NCI-H146 treated with DMSO at 0.1 percent for 48 hours (cell line): ENCODE measurements at regions not wholly inside any gene's neighbourhood (a gene's known extent, or its start where the extent isn't known, plus 50 kb on each side); places are given as distances from the start of the nearest gene placed in this dataset.

ENCODE experiments used
- DNase-seq: peaks from one replicate; lab custom pipeline; 2025; ENCODE audit not compliant: unreplicated experiment; lab: John Stamatoyannopoulos, UW

DNA sequence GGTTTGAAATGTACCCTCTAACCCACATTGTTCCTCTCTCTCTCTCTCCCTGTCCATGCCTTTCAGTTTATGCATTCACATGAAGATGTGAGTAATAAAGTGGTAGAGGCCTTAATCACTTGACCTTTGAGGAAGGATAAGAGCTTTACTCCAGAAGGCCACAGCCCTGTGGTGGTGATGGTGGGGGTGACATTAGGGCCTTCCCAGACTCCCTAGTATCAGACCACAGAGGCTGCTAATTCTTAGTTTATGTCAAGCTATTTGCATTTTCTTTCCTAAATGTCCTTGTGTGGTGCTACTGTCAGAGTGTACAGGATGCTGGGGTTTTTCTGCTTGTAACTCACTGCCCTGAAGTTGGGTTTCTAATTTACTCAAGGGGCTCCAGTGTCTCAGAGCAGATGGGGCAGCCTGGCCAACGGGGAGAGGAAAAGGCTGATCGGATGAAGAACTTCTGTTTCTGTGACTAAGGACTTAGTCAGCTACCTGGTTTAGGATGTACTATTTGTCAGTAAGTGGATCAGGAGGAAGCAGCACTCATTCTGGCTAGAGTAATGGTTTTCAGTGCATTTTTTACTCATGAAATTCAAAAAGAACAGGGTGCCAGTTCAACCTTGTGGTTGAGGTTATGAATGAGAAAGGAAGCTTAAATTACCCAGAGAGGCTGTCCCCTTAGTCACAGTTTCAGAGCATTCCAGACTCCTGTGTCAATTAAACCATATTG, 509.6 kb upstream of the DIPK2B start:
- DNase-seq = no peak

DNA sequence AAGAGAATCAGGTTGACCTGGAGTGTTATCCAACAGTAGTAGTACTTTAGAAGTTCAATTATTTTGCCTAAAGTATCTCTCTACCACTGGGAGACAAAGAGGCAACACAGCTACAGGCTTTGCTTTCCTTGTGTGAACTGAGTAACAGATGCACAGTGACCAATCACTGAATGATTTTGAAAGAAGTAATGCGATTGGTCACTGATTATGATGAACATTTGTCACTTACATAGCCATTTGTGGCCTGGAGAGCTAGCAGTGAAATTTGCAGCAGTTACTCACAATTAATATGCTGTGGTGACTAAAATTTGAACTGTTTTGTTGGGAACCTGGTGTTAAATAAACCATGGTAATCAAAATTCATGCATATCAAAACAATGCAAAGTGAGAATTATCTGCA, 508.7 kb upstream of the DIPK2B start:
- no peak for DNase-seq

DNA sequence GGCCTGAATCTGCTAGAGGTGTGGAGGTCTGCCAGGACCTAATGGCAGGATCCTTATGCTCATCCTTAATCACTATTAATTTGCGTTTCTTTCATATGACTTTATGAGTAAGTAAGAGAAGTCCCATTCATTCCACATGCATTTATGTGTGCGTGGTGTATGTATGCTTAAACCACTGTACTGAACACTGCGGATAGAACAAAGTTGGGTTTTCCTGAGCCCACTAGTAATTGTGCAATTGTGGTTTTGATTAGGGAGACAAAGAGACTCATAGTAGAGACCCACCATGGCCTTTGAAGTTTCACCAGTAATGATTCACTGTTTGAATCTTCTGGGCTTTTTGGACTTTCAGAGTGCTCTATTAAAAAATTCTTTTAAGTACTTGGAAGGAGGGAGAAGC, 498.5 kb upstream of the DIPK2B start:
- no peak for DNase-seq

DNA sequence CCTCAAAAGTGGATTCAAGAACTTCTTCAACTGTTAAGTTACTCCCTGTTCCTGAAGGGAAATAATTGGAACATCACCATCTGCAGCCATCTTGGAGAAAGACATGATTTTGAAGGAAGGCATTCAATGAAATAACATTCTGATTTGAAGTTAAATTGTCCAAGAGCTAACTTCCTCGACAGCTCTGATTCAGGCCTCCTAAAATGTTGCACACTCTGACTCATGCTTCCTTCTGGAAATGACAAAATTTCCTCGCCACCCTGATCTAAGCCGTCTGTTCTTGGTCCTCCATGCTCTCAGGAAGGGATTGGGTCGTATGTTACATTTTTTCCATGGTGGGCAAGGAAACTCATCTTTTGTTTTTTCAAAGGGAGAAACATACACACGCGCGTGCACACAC, 496.9 kb upstream of the DIPK2B start:
- no peak for DNase-seq

DNA sequence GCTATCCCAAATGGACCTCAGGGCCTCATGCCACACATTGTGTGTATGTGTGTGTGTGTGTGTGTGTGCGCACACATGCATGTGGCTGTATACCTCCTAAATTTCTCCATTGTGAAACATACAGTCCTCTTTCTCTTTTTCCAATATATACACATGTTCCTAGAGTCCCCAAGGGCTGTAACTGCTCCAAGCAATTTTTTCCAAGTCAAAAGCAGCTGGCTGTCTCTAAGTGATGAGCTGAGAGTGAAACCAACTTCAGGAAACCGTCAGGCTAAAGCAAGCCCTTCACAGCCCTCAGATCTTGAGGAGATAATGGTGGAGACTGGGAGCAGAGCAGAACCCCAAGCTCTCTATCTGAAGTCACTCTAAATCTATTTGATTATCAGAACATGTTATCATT, 496.1 kb upstream of the DIPK2B start:
- DNase-seq = no peak

DNA sequence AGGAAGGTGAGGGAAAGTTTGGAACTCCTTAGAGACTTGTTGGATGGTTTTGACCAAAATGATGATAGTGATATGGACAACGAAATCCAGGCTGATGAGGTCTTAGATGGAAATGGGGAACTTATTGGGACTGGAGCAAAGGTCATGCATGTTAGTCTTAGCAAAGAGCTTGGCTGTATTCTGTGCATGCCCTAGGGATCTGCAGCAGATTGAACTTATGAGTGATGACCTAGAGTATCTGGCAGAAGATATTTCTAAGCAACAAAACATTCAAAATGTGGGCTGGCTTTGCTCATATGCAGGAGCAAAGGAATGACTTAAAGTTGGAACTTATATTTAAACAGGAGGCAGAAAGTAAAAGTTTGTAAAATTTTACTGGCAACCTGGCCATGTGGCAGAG, 489.3 kb upstream of the DIPK2B start:
- DNase-seq = no peak

DNA sequence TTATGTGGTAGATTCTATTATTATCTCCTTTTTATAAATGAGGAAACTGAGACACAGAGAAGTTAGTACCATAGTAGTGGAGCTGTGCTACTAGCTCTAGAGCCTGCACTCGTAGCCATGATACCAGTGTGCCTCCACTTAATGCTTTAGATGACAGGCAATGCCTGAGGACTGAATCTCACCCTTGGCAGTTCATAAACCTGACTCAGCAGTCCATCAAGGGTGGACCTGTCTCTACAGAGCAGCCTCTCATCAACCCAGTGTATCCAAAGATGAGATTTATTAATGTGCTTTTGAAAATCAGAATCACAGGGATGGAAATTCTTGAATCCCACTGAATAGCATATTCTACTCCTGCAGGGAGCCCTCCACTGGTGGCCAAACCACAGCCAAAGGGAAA, 483.2 kb upstream of the DIPK2B start:
- no peak for DNase-seq

DNA sequence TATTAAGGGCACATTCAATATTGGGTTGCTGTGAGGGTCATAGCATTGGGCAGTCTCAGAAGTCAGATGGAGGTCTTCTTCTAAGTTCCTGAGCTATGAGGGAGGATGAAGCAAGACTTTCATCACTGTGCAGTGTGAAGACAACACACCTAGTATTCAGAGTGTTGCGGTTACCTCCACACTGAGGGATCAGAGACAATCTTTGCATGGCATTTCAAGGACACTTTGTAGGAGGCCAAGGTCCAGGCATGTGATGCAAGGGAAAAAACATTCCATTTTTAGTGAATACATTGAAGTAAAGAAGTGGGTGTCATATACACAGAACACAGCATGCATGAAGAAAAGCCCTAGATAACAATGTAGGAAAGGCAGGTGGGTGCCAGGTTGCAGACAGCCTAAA, 481.2 kb upstream of the DIPK2B start:
- DNase-seq = no peak

DNA sequence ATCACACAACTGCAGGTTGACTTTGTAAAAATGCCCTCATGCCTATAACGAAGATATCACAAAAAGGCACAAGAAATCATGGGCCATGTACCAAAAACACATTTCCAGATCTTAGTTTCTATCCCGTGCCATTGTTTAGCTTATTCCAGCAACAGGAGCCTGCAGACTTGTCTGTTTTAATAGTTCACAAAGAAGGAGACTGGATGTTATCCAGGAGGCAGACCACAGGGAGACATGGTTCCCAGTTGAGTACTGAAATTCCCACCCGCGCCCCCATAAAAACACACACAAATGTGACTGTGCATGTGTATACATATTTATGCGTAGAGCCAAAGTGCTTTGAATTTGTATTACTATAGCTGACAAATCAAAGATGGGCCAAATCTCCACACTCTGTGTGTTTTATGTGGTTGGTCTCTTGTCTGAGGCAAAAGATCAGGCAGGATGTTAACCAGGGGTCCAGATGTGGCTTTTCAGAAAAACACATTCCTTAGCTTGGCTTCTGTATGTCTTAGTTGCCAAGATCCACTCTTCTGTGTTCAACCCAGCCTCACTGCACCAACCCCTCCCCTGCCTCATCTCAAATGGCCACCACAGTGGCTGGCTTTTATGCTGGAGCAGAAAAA, 469.2 kb upstream of the DIPK2B start:
- no peak for DNase-seq

DNA sequence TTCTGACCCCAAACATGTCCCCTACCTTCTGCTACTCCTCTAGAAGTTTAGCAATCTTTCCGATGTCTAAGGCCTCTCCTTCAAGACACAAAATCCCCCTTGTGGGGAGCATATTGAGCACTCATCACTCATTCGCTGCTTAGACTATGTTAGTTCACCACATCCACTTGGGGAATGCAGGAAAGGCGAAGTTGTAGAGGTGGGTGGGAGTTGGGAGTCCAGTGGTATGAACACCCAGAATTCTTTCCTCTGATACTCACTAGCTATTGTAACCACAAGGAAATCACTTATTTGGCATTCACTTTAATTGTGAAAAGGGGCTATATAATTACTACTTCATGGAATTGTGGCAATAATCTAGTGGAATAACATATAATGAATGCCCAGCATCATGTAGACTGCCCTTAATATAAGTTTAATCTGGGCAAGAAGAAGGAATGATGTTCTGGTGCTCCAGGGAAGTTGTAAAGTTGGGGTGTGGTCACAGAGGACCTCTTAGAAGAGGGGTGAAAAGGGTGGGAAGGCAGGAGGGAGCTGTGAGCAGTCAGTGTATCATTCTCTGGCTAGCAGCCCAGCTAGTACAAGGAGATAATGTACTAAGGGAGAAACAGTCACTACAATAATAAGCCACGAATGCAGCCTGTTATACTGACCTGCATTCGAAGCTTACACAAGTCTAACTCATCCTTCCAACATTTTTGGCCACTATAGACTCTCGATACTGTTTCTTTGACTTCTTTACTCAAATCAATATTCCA, 468.2 kb upstream of the DIPK2B start:
- DNase-seq = no peak

DNA sequence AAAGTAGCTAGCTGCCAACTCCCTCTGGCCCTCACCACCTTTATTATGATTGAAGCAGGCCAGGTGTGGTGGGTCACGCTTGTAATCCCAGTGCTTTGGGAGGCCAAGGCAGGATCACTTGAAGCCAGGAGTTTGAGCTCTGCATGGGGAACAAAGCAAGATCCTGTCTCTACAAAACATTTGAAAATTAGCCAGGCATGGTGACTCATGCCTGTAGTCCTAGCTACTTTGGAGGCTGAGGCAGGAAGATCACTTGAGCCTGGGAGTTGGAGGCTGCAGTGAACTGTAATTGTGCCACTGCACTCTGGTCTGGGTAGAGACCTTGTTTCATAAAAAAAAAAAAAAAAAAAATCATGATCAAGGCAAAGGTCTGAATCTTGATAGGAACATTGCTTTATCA, 467.0 kb upstream of the DIPK2B start:
- DNase-seq = no peak

DNA sequence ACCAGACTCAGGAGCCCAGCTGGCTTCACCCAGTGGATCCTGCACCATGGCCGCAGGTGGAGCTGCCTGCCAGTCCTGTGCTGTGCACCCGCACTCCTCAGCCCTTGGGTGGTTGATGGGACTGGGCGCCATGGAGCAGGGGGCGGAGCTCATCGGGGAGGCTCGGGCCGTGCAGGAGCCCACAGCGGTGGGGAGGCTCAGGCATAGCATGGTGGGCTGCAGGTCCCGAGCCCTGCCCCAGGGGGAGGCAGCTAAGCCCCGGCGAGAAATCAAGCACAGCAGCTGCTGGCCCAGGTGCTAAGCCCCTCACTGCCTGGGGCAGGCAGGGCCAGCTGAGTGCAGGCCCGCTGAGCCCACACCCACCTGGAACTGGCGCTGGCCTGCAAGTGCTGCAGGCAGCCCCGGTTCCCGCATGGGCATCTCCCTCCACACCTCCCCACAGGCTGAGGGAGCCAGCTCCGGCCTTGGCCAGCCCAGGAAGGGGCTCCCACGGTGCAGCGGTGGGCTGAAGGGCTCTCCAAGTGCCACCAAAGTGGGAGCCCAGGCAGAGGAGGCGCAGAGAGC, 464.1 kb upstream of the DIPK2B start:
- DNase-seq = no peak

DNA sequence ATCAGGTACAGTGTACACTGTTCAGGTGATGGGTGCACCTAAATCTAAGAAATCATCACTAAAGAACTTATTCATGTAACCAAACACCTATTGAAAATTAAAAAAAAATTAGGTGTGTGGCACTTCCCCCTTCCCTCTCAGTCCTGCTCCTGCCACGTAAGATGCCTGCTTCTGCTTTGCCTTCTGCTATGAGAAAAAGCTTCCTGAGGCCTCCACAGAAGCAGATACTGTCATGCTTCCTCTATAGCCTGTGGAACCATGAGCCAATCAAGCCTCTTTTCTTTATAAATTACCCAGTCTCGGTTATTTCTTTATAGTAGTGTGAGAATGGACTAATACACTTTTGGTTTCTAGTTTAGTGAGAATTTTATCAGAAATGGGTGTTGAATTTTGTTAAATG, 459.8 kb upstream of the DIPK2B start:
- DNase-seq = no peak

DNA sequence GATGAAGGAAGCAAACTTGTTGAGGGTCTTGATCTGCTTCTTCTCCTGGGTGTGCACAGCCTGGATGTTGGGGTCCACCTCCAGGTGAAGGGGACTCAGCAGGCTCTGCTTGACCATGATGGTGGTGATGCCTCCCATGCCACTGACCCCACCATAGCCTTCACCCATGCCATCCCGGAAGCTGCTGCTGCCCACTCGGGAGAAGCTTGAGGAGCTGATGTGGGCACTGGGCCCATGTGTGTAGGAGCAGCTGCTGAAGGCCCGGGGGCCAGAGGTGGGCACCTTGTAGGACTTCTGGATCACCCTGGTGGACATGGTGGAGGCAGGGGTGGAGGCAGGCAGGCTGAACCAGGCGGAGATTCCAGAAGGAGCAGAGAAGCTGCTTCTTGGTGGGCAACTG, 432.7 kb upstream of the DIPK2B start:
- no peak for DNase-seq

DNA sequence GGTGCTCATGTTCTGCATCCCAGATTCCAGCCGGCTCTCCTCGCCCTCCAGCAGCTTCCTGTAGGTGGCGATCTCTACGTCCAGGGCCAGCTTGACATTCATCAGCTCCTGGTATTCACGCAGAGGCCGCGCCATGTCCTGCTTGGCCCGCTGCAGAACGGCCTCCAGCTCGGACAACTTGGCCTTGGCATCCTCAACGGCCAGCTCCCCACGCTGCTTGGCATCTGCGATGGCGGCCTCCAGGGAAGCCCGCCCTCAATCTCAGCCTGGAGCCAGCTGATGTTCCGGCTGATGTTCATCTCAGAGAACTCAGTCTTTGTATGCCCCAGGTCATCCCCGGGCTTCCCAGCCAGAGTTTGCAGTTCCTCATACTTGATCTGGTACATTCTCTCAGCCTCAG, 431.8 kb upstream of the DIPK2B start:
- no peak for DNase-seq

DNA sequence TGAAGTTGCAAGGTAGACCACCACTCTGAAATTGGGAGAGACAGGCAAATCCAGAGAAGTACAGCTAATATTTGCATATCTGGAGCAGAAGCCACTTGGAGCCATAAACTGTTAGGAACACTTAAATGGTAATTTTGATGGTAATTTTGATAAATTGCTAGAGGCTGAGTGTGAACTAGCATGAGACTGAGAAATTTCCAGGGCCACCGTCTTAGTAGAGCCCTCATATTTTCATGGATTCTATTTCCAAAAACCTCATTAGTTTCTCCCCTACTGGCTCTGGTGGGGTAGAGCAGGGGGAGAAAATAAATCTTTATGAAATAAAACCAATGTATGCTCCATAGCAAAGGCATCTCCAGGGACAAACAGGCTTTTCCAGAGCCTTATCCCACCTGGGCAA, 429.4 kb upstream of the DIPK2B start:
- DNase-seq = no peak

DNA sequence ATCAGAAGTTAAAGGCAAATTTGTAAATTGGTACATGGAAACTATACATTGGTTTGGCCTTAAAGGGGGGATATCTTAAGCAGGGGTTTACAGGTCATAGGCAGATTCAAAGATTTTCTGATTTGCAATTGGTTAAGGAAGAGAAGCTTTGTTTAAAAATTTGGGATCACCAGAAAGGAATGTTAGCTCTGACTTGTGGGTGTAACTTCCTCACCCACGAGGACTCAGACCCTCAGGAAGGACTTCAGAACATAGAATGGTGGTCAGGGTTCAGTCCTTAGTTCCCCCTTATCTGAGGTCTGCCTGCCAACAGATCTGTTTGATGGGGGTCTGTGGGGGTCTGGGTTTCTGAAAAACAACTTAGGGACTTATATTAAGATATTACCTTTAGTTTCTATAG, 427.4 kb upstream of the DIPK2B start:
- DNase-seq = no peak

DNA sequence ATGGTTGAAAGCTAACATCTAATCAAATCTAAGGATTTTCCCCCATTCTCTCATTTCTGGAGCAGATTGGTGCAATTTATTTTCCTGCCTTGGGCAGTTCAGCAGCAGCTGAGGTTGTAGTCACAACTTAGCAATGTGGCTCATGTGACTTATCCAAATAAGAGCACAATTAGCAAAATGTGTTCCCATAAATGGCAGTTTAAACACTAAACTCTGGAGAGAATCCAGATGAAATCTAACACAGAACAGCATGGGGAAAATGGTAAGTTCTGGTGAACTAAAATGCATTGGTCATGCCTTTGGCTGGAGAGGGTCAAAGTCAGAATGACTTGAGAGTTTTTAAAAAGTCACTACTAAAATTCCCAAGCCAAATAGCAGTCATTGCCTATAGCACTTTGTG, 422.6 kb upstream of the DIPK2B start:
- DNase-seq = no peak

DNA sequence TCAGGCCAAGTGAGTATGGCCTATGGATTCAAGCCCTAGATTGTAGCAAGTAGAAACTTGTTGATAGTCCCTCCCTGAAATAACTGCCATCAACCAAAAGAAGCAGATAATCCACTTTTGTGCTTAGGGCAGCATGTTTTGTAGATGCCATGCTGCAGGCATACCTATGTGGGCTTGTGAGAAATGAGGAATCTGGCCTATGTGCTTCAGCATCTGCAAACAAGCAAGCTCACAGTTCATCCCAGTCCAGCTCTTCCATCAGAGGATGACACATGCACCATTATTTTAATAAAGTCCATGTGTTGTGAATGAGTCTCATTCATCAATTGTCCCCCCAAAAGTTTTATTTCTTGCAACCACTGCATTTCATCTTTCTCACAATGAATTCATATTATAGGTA, 421.9 kb upstream of the DIPK2B start:
- no peak for DNase-seq

DNA sequence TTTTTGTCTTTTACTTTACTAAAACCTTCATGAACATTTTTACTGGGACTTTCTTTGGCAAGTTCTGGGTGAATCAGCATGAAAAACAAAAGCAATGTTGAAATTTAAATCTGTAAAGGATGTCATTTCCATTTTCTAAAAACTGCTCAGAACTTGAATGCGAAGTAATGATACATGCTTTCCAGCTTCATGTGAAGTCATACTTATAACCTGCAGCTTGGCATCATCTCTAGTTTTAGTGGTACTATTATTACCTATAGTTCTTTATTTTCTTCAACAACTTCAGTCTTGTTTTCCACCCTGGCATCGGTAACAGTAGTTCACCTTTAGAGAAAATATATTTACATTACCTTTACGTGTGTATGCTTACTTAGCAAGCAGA, 421.4 kb upstream of the DIPK2B start:
- no peak for DNase-seq

DNA sequence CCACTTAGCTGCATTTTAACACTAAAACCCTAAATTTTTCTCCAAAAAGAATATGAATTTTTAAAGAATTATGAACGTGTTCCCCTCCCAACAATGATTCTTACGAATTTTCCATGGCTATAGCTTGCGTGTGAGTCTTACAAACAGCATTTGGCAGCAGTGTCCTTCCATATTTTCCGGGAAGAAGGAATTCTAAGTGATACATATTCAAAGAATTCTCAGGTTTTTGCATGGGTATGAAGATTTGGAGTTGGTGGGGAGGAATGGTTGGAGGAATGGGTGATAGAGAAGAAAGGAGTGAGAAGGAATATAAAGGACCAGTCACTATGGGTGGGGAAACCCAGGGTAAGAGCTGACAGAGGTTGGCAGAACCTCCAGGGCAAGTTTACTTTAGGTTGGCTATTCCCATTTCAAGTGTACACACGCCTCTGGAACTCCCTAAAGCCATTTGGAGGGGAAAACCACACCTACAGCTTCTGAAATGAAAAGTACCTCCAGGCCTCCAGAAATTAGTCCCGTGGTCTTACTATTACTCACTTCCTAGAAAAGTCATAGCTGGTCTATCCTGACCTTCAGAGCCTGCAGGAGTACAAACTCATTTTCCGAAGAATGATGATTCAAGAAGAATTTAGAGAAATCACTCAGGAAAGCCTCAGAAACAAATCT, 420.8 kb upstream of the DIPK2B start:
- DNase-seq = no peak

DNA sequence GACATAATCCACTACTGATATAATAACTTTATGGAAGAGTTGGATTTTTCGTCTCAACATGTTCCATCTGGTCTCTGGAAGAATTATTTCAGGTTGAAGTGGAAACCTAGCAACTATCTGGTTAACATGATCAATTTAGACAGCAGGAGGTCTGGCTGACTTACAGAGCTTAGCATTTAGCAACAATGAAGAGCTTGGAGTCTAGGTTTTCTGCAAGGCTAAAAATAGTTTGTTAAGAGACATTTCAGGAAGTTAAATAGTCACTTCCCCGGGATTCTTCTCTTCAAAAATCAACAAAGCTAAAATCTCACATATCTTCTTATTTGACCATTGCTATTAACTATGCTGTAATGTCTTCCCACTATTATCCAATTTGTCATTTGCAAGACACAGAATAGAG, 418.6 kb upstream of the DIPK2B start:
- DNase-seq = peak; percentile 34
